Stimulated activated CD4-positive, alpha-beta T cell treated with anti-CD3 and anti-CD28 coated beads, Interleukin-4, amount 100 ng/mL, for 24 hours (primary cell): ENCODE measurements at regions not wholly inside any gene's neighbourhood (a gene's known extent, or its start where the extent isn't known, plus 50 kb on each side); places are given as distances from the start of the nearest gene placed in this dataset.

Experiments used
- DNase-seq: peaks from one replicate; pipeline ENCODE4 v3.0.0-alpha.2; 2020

DNA sequence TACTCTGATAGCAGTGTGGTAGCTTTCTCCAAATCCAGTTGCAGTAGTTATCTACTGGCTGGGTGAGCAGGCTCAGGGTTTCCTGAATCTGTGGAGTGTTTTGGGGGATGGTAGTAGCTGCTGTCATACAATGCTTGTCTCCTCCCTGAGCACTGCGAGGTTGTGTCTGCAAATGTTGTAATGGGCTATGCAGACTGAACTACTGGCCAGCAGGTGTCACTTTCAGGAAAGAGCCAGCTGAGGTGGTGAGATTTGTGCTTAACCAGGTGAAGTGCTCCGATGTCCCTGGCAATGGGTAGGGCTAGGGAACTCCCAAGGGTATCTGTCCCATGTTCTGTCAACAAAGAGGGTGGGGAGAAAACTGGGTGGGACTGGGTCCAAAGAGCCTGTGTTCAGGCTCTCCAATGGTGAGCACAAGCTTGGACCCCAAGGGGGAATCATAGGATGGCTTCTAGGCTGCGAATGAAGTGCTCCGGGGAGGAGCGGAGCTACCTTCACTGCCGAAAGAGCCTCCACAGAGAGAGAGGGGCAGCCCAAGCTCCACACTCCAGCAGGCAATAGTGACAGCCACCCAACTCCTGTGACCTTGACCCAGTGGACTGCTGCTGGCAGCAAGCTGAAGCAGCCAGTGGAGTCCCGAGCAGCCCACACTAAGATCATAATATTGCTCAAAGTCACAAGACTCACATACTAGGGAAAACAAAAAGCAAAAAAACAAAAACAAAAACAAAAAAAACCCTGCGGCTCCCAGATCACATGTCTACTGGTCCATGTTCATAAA, 1324.0 kb upstream of the USP15 start:
- no peak for DNase-seq

DNA sequence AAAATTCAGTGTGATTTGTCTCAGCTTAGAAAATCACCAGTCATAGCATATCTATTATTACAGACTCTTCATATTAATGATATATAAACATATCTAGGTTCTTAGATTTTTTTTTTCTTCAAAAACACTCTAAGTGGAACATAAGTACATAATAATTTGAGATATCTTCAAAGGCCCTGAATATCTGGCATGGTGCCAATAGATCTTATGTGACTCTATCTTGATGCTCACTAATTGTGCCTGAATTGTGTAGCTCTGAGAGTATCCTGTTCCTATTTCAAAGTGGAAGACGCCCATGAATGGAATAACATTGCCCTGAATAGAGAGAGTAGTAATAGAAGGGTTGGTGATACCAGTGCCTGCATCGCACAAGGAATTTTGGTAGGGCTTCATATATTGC, 1312.7 kb upstream of the USP15 start:
- DNase-seq: no peak

DNA sequence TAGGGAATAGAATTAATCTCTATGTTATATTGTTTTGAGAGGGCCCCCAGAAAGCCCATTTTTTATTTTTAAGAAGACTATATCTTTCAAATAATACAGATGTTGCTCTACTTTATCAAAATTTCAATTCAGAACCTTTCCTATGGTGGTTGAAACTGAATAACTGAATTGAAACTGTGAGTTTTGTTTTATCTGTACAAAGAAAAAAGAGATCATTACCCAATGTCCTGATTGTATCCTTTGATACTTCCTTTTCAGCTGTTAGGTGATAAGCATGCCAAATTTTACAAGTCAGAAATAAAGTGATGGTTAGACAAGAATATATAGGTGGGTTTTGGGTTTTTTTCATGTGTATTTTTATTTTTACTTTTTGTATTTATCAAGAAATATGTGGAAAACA, 1293.1 kb upstream of the USP15 start:
- DNase-seq: no peak

DNA sequence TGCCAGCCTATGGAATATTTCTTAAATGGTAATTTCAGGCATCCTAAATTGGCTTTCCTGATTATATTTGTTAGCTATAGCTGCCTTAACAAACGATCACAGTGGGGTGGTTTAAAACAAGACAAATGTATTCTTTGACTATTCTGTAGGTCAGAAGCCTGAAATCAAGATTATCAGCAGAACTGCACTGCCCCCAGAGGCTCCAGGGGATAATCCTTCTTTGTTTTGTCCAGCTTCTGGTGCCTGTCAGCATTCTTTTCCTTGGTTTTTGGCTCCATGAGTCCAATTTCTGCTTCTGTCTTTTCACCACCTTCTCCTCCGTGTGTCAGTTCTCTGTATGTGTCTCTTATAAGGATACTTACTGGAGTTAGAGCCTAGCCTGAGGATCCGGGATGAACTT, 1282.2 kb upstream of the USP15 start:
- DNase-seq: no peak

DNA sequence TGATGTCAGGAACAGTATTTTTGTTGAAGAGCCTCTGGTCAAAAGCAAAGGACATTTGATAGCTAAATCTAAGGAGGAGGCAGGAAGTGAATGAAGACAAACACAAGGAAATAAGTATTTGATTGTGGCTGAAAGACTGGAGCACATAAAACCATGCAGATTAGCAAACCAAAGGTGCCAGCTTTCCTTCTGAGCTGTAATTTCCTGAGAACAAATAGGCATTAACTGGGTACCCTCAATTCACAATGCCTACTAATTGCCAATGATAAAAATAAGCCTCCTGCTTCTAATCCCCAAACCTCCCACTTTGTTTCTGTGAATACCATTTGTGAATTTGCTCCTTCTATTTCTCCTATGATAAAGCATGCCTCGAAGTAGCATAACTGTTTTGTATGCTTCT, 1279.6 kb upstream of the USP15 start:
- DNase-seq: no peak

DNA sequence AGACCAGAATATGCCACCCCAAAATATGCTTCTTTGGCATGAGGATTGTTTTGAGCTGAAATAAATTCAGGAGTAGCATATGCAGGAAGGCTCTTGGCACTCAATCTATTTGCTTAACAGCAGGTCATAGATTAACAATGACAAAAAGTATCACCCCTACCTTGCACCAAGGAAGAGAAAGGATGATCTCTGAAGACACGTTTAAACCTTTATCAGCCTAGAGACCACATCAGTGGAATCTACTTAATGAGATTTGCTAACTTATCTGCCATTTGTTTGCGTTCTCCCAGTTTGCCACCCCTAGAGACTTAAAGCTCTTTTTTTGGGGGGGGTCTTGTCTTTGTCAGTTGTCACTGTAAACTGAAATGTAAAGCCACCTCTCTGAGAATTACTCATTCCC, 1278.7 kb upstream of the USP15 start:
- DNase-seq: no peak

DNA sequence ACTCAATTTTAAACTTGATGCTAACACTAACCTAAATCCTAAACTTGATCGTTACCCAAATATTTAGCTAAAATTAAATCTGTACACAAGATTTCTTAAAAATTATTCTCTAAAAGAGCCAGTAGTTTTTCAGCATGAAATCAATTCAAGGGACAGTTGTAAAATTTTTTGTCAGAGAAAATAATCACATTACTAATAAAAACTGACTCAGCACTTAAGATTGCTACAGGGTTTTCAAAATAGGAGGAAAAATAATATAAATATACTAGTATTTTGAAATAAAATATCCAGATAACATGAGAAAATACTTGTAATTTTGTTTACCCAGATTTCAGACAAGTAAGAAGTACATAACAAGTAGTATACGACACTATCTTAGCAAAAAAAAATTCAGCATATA, 1268.1 kb upstream of the USP15 start:
- no peak for DNase-seq

DNA sequence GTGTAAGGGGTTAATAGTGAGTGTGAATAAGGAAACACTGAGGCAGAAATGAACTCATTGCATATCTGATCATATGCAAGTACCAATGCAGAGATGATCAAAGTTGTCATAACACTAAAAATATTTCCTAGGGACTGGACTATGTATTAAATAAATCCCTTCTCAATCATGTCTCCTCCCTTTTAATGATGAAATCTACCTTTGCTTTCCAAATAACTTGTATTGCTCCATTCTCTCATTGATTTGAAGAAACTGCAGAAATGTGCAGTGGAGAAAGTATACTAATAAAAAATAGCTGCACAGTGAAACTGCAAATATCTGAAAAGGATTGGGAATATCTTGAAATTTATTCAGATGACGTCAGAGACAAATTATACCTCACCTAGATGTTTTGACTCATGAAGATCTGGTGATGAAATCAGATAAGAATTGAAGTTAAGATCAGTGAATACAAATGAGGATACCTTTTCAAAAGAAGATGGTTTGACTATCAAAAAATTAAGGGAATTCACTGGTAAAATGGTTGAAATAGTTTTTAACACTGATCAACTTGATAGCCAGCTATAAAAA, 1264.9 kb upstream of the USP15 start:
- DNase-seq: no peak

DNA sequence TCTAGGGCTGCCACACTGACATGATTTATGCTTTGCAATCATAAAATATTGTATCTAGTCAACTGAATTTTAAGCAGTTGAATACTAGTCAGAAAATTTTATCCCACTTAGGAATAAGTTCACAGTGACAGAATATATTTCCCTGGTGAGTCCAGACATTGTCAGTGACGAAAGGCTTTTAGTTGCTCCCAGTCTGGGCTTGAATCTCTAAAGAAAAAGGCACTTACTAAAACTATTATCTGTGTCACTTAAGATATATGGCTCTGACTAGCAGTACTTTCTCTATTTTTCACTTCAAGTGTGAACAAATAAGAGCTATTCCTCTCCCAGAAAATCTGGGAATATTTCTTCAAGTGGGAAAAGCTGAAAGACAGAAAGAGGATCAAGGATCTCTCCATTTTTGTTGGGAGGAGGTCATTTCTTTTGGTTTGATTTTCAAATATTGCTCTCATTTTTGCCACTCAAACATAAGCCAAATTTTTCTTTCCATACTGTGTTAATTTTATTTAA, 1262.3 kb upstream of the USP15 start:
- DNase-seq: no peak

DNA sequence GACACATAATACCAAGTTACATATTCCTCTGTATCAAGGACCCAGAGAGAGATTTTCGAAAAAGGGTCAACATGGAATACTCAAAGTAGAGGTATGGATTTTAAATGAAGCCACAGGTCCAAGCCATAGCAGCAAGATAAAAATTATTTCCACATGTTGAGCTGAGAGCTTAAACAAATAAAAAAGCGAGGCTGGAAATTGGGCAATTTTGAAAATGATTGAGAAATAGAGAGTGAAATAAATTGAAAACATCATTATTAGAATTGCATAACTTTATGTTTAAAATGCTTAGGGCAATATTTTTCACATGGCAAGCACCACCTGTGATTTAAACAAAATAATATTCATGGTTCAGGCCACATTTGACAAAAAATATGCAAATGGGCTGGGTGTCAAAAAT, 1251.0 kb upstream of the USP15 start:
- no peak for DNase-seq

DNA sequence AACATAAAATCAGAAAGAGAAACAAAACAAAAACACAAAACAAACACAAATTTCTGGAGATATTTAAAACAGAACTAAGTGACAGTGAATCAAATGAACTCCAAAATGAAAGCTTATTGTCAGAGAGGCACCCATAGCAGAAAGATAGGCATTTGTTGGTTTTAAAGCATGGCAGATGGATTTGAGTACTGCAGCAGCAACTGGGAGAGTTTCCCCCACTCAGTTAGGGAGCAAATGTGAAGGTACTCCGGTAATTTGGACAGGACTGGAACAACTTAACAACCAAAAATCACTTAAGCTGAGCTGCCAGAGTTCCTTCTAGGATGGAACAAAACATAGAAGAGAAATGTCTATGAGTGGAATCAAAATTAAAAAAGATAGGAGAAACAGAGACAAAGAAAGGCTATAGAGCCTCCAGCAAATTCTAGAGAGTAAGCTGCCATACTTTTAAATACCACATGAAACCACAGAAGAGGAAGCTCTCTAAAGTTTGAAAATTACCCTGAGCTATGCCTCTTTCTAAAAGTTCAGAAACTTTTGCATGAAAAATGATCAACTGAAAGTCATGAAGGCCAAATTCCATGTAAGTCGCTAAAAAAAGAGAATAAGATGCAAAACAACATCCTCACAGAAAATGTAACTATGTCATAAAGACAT, 1248.3 kb upstream of the USP15 start:
- DNase-seq: no peak

DNA sequence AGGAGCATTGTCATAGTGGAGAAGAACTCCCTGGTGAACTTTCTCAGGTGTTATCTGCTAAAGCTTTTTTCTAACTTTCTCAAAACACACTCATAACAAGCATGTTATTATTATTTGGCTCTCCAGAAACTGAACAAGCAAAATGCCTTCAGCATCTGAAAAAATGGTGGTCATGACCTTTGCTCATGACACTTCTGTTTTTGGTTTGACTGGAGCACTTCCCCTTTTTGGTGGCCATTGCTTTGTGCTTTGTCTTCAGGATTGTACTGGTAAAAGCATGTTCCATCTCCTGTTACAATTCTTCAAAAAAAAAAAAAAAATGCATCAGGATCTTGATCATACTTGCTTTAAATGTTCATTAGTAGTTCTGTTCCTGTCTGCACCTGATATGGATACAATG, 1241.6 kb upstream of the USP15 start:
- DNase-seq: no peak

DNA sequence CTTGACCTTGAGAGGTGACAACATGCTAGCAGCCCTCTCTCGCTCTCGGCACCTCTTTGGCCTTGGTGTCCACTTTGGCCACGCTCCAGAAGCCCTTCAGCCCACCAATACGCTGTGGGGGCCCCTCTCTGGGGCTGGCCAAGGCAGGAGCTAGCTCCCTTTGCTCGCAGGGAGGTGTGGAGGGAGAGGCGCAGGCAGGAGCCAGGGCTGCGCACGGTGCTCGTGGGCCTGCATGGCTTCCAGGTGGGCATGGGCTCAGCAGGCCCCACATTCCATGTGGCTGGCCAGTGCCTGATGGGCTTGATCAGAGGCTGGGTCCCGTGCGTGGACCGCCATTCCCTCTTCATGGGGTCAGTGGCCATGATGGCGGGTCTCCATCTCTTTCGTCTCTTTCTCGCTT, 1237.0 kb upstream of the USP15 start:
- no peak for DNase-seq

DNA sequence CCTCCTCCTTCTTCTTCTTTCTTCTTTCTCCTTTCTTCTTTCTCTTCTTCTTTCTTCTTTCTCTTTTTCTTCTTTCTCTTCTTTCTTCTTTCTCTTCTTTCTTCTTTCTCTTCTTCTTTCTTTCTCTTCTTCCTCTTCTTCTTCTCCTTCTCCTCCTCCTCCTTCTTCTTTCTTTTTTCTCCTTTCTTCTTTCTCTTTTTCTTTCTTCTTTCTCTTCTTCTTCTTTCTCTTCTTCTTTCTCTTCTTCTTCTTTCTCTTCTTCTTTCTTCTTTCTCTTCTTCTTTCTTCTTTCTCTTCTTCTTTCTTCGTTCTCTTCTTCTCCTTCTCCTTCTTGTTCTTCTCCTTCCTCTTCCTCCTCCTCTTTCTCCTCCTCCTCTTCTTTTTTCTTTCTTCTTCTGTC, 1230.7 kb upstream of the USP15 start:
- no peak for DNase-seq

DNA sequence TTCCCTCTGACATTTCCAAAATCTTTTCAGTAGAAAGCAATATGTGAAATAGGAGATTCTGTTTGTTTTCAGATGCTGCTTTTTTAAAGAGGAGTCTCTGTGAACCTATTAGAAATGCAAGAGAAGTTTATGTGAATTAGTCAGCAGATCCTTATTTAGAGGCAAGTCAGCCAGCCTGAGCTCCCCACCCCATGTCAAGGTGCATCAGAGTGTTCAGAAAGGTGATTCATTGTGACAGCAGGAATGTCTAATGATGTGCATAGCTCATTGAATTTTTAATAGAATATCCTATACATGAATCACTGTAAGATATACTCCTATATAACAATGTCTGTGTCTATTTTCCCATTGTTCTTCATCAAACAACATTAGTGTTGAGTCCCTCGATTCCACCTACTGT, 1222.4 kb upstream of the USP15 start:
- no peak for DNase-seq

DNA sequence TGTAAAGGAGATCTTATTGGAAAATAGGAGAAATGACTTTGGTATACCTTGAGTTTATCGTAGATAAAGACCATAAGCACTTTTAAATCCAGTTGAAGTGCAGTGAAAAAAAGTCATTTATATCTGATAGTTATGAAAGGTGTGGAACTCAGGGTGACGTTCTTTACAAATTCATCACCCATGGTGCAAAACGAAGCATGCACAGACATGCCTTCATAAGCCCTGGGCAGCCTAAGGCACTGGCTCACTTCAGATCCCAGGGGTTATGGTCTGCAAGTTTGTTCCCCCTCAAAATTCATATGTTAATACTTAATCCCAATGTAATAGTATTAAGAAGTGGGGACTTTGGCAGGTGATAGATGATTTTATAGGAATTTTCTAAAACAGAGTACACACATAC, 1216.4 kb upstream of the USP15 start:
- no peak for DNase-seq

DNA sequence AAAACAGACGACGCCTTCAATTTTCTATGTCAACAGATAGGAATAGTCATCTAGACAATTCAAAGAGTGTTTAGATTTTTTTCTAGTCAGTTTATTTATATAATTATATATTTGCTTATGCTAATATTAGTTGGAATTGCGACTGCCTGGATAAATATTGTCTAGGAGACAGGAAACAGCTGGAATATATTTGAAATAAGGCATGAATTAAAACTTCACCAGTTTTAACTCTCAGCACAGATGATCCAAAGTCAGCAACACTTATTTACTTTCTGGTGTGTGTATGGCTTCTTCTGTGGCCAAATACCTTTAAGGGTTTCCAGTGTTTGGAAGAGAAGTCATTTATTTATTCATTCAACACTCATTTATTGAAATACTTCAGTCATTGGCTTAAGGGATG, 1215.4 kb upstream of the USP15 start:
- no peak for DNase-seq

DNA sequence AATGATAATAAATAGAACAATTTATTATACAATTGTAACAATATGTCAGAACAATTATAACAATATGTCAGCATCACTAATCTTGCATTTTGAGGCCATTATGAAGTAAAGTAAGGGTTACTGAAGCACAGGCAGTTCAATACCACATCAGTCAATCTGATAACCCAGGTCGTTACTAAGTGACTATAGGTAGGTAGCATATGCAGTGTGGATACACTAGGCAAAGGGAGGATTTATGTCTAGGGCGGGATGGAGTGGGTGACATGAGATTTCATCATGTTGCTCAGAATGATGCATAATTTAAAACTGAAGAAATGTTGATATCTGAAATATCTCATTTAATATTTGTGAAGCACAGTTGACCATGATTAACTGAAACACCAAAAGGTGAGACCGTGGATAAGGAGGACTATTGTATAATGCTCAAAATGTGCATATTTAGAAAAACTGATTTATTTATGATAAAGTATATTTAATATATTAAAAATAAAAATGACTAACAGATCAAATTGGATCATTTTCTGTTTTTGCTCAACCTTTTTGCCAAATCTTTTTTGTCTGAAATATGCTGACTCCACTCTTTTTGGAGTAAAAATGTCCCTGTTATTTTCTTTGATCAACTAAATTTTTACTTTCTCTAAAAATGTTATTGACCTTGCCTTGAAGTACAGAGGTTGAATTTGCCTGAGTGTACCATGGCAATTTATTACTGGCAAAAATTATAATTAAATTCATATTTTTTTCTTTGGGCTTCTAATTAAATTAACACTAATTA, 1189.4 kb upstream of the USP15 start:
- no peak for DNase-seq

DNA sequence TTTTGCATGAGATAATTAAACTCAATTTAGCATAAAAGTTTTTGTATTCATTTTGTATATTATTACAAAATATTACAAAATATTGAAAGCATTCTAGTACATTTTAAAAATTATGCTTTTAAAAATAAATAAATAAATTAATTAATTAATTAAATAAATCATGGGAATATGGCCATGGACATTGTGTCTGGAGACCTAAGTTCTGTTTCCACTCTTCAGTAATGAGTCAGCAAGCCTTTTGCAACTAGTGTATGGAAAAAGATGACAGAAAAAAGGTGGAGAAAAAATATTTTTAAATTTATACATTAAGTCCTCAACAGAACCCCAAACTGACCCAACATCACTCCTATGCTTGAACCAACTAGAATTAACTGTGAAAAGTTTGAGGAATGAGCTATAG, 1187.5 kb upstream of the USP15 start:
- DNase-seq: no peak

DNA sequence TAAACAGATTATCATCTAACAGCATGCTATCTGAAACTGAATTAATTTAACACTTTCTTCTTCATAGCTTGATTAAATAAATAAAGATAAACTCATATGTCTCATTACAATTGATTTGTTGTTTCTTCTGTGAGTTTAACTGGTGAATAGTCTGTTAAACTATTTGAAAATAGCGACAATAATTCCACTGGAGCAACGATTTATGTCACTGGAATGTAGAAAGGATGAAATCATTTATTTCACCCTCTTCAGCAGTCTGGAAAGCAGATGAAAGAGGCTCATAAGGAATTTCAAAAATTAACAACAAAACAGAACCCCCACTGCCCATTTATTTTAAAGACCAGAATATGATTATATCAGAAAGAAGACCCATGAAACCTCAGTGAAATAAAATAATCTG, 1165.1 kb upstream of the USP15 start:
- no peak for DNase-seq

DNA sequence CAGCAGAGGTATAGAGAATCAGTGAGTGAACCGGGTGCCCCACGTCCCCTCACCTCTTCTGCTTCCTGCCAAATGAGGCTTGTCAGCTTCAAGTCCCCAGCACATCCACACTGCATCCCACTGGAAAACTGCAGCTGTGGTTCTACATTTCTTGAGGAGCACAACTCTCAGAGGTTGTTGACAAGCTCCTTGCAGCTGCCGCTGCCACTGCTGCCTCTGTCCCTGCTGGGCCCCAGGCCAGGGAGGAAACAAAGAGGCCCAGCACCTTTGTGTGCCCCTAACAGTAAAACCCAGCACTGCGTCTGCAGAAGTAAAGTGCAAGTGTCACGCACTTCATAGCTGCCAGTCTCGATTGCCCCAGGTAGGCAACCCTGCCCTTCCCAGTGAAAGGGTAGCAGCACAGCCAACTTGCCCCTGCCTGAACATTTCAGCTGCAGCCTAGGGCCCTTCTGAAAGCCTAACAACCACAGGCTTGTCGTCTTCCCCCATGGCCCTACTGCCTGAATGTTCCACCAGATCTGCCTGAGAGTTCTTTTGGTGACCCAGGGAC, 1162.1 kb upstream of the USP15 start:
- no peak for DNase-seq

DNA sequence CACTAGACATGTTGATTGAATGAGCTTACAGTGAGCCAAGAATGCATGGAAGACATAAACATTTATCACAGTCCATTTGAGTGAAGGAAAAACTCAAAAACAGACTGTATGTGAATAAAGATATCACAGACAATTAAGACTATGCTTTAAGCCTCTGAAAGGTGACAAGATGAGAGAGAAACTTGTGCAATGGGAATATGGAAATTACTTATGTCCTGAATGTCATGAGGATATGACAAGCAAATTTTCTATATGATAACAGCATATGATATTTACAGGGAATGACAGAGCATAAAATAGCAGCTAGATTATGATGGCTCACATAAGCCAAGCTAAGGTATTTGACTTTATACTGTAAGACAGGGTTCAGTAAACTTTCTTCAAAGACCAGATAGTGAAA, 1153.1 kb upstream of the USP15 start:
- no peak for DNase-seq

DNA sequence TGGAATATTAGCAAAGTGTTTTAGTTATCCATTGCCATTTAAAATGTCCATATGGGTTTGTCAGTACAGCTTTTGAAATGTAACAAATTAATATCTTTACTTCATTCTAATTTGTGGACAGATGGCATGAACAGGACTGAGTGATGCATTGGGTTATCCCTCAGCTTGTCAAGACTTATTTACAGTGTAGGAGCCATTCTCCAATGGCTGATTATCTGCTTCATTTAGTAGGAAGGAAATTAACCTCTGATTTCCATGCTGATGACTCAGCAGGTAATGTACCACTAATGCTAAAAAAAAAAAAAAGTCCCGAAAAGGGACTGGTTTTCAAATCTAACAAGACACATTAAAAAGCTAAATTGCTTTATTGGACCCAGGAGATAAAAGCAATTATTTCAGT, 1149.0 kb upstream of the USP15 start:
- no peak for DNase-seq
